Endothelial cell of umbilical vein (primary cell): ENCODE measurements at regions not wholly inside any gene's neighbourhood (a gene's known extent, or its start where the extent isn't known, plus 50 kb on each side); places are given as distances from the start of the nearest gene placed in this dataset.

Experiments
- EZH2 ChIP-seq: IDR thresholded peaks from 2 replicates; pipeline ENCODE4 v1.6.1; 2012; ENCODE audit warnings: borderline replicate concordance, low read depth, mild to moderate bottlenecking, moderate library complexity, low read length, inconsistent platforms; ENCODE audit not compliant: severe bottlenecking
- TF ChIP-seq, protein P1 (sequence below), 2 donors: IDR thresholded peaks; 1 replicate in 1 of 2; 2 replicates in 1 of 2; pipeline ENCODE4 v1.5.1; 2011; ENCODE audit warnings: low read length in 2 of 2, mild to moderate bottlenecking in 2 of 2, moderate library complexity in 2 of 2, control low read depth in 1 of 2, inconsistent platforms in 1 of 2, low read depth in 1 of 2; ENCODE audit not compliant: insufficient read depth in 1 of 2; ENCODE audit errors: extremely low read depth in 1 of 2

DNA sequence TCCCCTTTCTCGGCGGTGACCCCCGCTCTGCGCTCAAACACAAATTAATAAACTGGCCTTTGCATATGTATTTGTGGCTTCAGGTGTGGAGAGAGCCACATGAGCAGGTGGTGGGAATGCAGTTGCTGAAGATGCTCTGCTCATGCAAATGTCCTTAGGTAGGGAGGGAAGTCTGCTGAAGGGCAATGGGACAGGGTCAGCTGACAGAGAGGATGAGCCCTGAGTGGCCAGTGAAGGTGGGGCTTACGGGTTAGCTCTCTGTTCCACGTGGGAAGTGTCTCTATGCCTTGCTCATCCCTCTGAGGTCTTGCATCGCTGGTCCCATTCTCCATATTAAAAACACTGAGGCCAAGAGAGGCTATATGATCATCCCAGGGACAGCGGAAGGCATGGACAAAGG lies 74.2 kb upstream of the CCL1 start:
- TF ChIP-seq, protein P1, sequence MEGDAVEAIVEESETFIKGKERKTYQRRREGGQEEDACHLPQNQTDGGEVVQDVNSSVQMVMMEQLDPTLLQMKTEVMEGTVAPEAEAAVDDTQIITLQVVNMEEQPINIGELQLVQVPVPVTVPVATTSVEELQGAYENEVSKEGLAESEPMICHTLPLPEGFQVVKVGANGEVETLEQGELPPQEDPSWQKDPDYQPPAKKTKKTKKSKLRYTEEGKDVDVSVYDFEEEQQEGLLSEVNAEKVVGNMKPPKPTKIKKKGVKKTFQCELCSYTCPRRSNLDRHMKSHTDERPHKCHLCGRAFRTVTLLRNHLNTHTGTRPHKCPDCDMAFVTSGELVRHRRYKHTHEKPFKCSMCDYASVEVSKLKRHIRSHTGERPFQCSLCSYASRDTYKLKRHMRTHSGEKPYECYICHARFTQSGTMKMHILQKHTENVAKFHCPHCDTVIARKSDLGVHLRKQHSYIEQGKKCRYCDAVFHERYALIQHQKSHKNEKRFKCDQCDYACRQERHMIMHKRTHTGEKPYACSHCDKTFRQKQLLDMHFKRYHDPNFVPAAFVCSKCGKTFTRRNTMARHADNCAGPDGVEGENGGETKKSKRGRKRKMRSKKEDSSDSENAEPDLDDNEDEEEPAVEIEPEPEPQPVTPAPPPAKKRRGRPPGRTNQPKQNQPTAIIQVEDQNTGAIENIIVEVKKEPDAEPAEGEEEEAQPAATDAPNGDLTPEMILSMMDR (IDR thresholded peaks at IDR 0.05; ENCODE audit: extremely low read depth in 1 of 2, insufficient read depth in 1 of 2, low read depth in 1 of 2, low read length in 2 of 2) = no peak
- TF ChIP-seq EZH2 = no peak
